ENCODE measurements at regions not wholly inside any gene's neighbourhood (a gene's known extent, or its start where the extent isn't known, plus 50 kb on each side); places are given as distances from the start of the nearest gene placed in this dataset.

GRCh38 chr1:63012339-63012738 is 228.4 kb downstream of the ATG4C start:
- TF ChIP-seq CTCF (IDR thresholded peaks at IDR 0.05; ENCODE audit: low read depth, low read length) = no peak
- TF ChIP-seq EZH2phosphoT487 (IDR thresholded peaks at IDR 0.05; ENCODE audit: low read depth) = no peak
